ENCODE measurements at regions not wholly inside any gene's neighbourhood (a gene's known extent, or its start where the extent isn't known, plus 50 kb on each side); places are given as distances from the start of the nearest gene placed in this dataset.

- DNase-seq (ENCODE audit: low spot score) (no peak), ATAC-seq (ENCODE audit: low FRiP score) (no peak)
- TF ChIP-seq, protein P1, sequence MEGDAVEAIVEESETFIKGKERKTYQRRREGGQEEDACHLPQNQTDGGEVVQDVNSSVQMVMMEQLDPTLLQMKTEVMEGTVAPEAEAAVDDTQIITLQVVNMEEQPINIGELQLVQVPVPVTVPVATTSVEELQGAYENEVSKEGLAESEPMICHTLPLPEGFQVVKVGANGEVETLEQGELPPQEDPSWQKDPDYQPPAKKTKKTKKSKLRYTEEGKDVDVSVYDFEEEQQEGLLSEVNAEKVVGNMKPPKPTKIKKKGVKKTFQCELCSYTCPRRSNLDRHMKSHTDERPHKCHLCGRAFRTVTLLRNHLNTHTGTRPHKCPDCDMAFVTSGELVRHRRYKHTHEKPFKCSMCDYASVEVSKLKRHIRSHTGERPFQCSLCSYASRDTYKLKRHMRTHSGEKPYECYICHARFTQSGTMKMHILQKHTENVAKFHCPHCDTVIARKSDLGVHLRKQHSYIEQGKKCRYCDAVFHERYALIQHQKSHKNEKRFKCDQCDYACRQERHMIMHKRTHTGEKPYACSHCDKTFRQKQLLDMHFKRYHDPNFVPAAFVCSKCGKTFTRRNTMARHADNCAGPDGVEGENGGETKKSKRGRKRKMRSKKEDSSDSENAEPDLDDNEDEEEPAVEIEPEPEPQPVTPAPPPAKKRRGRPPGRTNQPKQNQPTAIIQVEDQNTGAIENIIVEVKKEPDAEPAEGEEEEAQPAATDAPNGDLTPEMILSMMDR (IDR thresholded peaks at IDR 0.05): no peak
Observed at GRCh38 chr14:65867333-65867732, 454.8 kb downstream of the FUT8 start.

- no peak for DNase-seq (ENCODE audit: low spot score)
- TF ChIP-seq, protein P1 (IDR thresholded peaks at IDR 0.05): no peak
- ATAC-seq (ENCODE audit: low FRiP score): no peak
Observed at GRCh38 chr14:65872536-65872935, 460.0 kb downstream of the FUT8 start.

- ATAC-seq (ENCODE audit: low FRiP score): no peak
- DNase-seq (ENCODE audit: low spot score): no peak
- TF ChIP-seq, protein P1 (IDR thresholded peaks at IDR 0.05): no peak
Observed at GRCh38 chr14:65877166-65877565, 464.6 kb downstream of the FUT8 start.

- TF ChIP-seq, protein P1 (IDR thresholded peaks at IDR 0.05): no peak
- no peak for ATAC-seq (ENCODE audit: low FRiP score)
Observed at GRCh38 chr14:65877624-65878023, 465.1 kb downstream of the FUT8 start.

GRCh38 chr14:65878586-65878985, 466.1 kb downstream of the FUT8 start:
- DNase-seq (ENCODE audit: low spot score) (no peak), ATAC-seq (ENCODE audit: low FRiP score) (no peak)
- TF ChIP-seq, protein P1 (IDR thresholded peaks at IDR 0.05): no peak

More at GRCh38 chr14:65877624-65878023, 465.1 kb downstream of the FUT8 start:
- DNase-seq (ENCODE audit: low spot score): no peak

DNA sequence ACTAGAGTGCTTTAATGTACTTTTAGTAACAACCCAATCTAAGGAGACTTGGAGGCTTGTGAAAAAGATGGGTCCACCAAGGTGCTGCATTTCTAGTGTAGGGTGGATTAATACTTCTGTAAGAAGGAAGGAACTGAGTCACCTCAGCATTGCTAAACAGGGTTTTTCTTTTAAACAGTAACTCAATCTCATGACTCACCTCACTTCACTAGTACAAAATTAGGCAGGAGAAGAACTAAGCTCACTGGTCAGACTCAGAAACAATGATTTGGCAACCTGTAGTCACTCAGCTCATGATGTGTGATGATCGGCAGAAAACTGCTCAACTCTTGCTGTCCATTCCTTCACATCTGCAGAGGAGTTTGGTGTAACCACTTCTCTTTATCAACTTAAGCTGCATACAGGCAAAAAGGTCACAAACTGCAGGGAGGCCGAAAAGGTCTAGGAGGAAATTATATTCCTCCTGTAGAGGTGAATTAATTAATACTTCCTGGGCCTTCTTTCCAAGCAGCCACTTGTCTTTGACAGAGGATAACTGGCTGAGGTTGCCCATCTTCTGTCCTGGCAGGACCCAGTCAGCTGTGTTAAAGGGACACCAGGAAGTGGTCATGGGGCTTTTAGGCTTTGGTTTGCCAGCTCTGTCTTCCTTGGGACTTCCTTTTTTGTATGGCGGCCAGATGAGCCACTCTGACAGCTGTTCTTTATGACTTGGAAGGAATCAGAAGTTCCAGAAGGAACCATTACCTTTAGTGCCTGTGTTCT, 466.9 kb downstream of the FUT8 start:
- TF ChIP-seq, protein P1 (IDR thresholded peaks at IDR 0.05): no peak
- ATAC-seq (ENCODE audit: low FRiP score) (no peak), DNase-seq (ENCODE audit: low spot score) (no peak)

- DNase-seq (ENCODE audit: low spot score) (no peak), ATAC-seq (ENCODE audit: low FRiP score) (no peak)
- TF ChIP-seq, protein P1 (IDR thresholded peaks at IDR 0.05): no peak
Observed at GRCh38 chr14:65880507-65880906, 468.0 kb downstream of the FUT8 start.

Measured in omental fat pad (tissue), 3 donors.